ENCODE measurements at regions not wholly inside any gene's neighbourhood (a gene's known extent, or its start where the extent isn't known, plus 50 kb on each side); places are given as distances from the start of the nearest gene placed in this dataset.

DNA sequence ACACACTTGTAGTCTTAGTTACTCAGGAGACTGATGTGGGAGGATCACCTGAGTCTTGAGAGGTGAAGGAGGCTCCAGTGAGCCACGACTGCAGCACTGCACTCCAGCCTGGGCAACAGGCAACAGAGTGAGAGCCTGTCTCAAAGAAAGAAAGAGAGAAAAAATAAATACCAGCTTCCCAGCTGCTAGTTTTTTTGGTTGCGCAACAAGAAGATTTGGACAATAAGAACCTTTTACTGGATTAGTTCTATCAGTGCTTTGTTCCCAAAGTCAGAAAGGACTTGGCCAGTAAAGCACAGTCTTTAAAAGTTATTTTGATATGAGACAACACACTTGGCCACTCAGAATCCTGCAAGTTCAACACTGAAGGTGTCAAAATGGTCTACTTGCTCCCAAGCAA, 768.1 kb upstream of the LRFN5 start:
- DNase-seq (ENCODE audit: insufficient read length, low spot score) (no peak), FAIRE-seq (no peak)
- no peak for TF ChIP-seq POLR2A (IDR thresholded peaks at IDR 0.05; ENCODE audit: low read depth, low read length)

GRCh38 chr14:40806471-40806870, 800.2 kb upstream of the LRFN5 start:
- TF ChIP-seq POLR2A (IDR thresholded peaks at IDR 0.05; ENCODE audit: low read depth, low read length): no peak
- no peak for FAIRE-seq
- DNase-seq (ENCODE audit: insufficient read length, low spot score): no peak

DNA sequence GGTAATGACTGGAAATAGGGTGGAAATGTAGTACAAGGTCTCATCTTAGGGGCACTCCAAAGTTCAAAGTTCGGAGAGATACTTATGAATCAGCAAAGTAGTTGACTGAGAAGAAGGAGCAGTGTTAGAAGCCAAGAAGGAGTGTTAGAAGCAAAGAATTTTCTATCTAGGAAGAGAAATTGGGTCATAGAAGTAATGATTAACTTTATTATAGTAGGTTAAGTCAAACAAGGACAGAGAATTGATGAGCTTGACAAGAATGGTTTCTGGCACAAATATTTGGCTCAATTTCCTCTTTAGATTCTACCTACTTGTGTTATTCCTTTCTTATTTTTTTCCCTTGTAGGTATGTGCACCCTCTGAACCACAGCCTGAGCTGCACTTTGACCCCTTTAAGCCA, 810.5 kb upstream of the LRFN5 start:
- no peak for TF ChIP-seq POLR2A (IDR thresholded peaks at IDR 0.05; ENCODE audit: low read depth, low read length)
- no peak for FAIRE-seq
- no peak for DNase-seq (ENCODE audit: insufficient read length, low spot score)

DNA sequence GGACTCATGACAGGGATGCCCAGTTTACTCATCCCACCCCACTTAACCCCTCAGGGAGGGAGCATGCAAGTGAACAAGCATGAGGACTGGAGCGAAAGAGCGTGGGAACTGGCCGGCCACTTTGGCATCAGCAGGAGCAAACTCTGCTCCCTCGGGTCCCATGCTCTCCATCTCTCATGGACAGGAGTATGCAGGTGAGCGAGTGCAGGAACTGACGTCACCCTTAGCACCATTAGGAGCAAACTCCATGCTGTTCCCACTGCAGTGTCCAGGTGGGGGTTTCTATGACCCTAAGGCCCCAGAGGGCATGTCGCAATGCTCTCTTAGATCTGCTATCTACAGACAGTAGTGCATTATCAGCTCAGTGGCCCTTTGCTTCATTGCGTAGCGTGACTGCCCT, 821.8 kb upstream of the LRFN5 start:
- no peak for FAIRE-seq
- TF ChIP-seq POLR2A (IDR thresholded peaks at IDR 0.05; ENCODE audit: low read depth, low read length): no peak
- DNase-seq (ENCODE audit: insufficient read length, low spot score): no peak

- FAIRE-seq (no peak), DNase-seq (ENCODE audit: insufficient read length, low spot score) (no peak)
- TF ChIP-seq POLR2A (IDR thresholded peaks at IDR 0.05; ENCODE audit: low read depth, low read length): no peak
Measured at GRCh38 chr14:40762685-40763084, 844.0 kb upstream of the LRFN5 start.

GRCh38 chr14:40762177-40762576, 844.5 kb upstream of the LRFN5 start:
- FAIRE-seq (no peak), DNase-seq (ENCODE audit: insufficient read length, low spot score) (no peak)
- no peak for TF ChIP-seq POLR2A (IDR thresholded peaks at IDR 0.05; ENCODE audit: low read depth, low read length)

DNA sequence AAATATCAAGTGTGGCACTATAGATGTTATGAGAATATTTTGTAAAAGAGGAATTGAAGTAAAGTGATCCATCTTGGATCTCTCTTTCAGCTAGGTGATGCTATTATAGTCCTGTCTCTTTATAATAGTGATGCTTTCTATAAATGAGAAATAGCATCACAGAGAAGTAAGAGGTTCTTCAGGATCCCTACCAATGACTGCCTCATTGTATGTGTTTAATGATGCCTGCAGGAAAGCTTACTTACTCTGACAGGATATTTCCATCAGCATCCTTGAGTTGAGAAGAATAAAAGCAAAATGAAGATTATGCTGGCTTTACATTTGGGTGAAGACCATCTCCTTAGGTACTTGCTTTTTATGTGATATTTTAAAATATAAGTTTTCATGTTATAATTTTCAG, 846.0 kb upstream of the LRFN5 start:
- TF ChIP-seq POLR2A (IDR thresholded peaks at IDR 0.05; ENCODE audit: low read depth, low read length): no peak
- FAIRE-seq: no peak
- DNase-seq (ENCODE audit: insufficient read length, low spot score): no peak

- no peak for TF ChIP-seq POLR2A (IDR thresholded peaks at IDR 0.05; ENCODE audit: low read depth, low read length)
- FAIRE-seq (no peak), DNase-seq (ENCODE audit: insufficient read length, low spot score) (no peak)
Measured at GRCh38 chr14:40758076-40758475, 848.6 kb upstream of the LRFN5 start.

DNA sequence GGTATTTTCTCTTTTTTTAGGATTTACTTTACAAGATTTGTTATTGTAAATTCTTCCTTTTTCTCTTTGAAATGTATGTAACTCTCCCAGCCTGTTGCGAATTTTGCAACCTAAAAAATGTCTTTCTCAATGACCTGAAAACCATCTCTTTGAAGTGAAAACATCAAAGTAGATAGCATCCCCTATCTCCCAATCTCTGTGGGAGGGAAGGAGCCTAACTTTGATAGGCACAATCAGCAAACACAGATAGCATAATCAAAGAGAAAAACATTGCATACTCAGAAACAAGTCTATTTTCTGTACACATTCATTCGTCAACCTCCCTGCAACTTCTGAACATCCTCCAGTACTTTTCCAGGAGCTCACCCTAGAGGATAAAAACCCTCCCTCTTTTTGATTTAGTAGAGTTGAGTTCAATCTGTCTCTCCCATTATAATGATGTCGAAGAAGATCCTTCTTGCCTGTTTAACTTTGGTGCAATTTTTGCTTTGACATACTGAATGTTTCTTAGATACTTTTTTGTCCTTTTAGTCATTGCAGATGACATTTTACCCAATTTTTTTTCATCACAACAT, 849.2 kb upstream of the LRFN5 start:
- no peak for FAIRE-seq
- TF ChIP-seq POLR2A (IDR thresholded peaks at IDR 0.05; ENCODE audit: low read depth, low read length): no peak
- DNase-seq (ENCODE audit: insufficient read length, low spot score): no peak

GRCh38 chr14:40733206-40733605, 873.5 kb upstream of the LRFN5 start:
- FAIRE-seq: no peak
- DNase-seq (ENCODE audit: insufficient read length, low spot score): no peak
- TF ChIP-seq POLR2A (IDR thresholded peaks at IDR 0.05; ENCODE audit: low read depth, low read length): no peak

GRCh38 chr14:40727107-40727506, 879.6 kb upstream of the LRFN5 start:
- DNase-seq (ENCODE audit: insufficient read length, low spot score) (no peak), FAIRE-seq (no peak)
- TF ChIP-seq POLR2A (IDR thresholded peaks at IDR 0.05; ENCODE audit: low read depth, low read length): no peak

GRCh38 chr14:40713387-40713786, 893.3 kb upstream of the LRFN5 start:
- FAIRE-seq (no peak), DNase-seq (ENCODE audit: insufficient read length, low spot score) (no peak)
- TF ChIP-seq POLR2A (IDR thresholded peaks at IDR 0.05; ENCODE audit: low read depth, low read length): no peak

DNA sequence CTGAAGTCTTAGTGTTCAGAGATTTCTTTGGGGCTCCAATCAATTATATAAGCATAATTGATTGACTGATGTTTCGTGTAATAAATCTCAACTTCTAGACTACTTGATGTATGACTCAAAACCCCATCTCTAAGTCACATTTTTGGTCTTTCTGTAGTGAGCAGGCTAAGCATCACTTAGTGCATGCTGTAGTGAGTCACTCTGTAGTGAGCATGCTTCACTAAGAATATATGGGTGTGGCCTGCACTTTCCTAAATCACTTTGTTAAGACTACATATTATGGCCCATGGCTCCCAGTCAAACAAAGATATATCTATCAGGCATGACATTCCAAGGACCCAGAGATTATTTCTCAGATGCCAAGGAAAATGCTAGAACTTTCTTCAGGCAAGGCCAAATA, 909.4 kb upstream of the LRFN5 start:
- TF ChIP-seq POLR2A (IDR thresholded peaks at IDR 0.05; ENCODE audit: low read depth, low read length): no peak
- no peak for FAIRE-seq
- DNase-seq (ENCODE audit: insufficient read length, low spot score): no peak

DNA sequence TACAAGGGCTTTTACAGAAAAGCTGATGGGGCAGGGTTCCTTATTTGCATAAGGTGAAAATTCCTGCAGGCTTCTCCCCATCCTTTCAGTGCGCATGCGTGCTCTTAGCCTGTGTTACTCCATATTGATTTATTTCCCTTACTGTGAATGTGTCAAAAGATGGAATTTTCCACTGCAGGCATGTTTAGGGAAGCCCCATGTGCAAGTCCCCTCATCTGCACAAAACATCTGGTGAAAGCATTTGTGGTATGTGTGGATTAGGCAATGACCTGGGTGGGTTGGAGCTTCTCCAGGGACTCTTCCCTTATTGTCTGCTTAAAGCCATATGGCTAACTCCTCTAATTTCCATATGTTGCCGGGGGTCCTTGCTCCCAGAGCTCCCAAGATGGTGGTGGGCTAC, 912.7 kb upstream of the LRFN5 start:
- FAIRE-seq: no peak

DNA sequence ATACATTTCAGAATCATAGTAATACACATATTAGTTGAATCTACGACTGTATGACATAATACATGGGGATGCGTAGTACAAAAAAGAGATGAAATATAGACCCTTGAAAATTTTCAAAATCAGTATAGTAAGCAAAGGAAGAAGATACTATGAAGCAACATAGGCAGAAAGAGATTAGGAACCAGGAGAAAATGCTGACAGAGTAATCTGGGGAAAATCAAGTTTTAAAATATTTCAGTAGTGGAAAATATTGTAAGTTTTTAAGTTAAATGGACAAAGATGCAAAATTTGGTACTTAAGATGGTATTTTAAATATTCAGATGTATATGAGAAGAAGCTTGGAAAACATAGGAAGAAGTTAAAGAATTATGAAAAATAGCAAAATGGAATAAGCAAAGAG, 915.6 kb upstream of the LRFN5 start:
- TF ChIP-seq POLR2A (IDR thresholded peaks at IDR 0.05; ENCODE audit: low read depth, low read length): no peak
- DNase-seq (ENCODE audit: insufficient read length, low spot score) (no peak), FAIRE-seq (no peak)

More for the DNA sequence above, 912.7 kb upstream of the LRFN5 start:
- TF ChIP-seq POLR2A (IDR thresholded peaks at IDR 0.05; ENCODE audit: low read depth, low read length): no peak
- DNase-seq (ENCODE audit: insufficient read length, low spot score): no peak

- DNase-seq (ENCODE audit: insufficient read length, low spot score): no peak
- no peak for FAIRE-seq
- no peak for TF ChIP-seq POLR2A (IDR thresholded peaks at IDR 0.05; ENCODE audit: low read depth, low read length)
Measured at GRCh38 chr14:40685764-40686163, 920.9 kb upstream of the LRFN5 start.
